Osteocyte (in vitro differentiated cells): ENCODE measurements at regions not wholly inside any gene's neighbourhood (a gene's known extent, or its start where the extent isn't known, plus 50 kb on each side); places are given as distances from the start of the nearest gene placed in this dataset.

Experiments used
- DNase-seq: peaks from one replicate; pipeline ENCODE4 v3.0.0; 2021; ENCODE audit warnings: mixed read lengths; ENCODE audit not compliant: unreplicated experiment; ENCODE audit errors: extremely low spot score
- H3K27ac Mint-ChIP-seq: one replicate; pipeline ENCODE4 v1.8.0; 2021; ENCODE audit warnings: mild to moderate bottlenecking, mixed read lengths; ENCODE audit not compliant: unreplicated experiment
- H3K27me3 Mint-ChIP-seq: one replicate; pipeline ENCODE4 v1.8.0; 2021; ENCODE audit warnings: mixed read lengths; ENCODE audit not compliant: unreplicated experiment
- H3K36me3 Mint-ChIP-seq: one replicate; pipeline ENCODE4 v1.8.0; 2021; ENCODE audit warnings: mixed read lengths; ENCODE audit not compliant: unreplicated experiment
- H3K4me1 Mint-ChIP-seq: one replicate; pipeline ENCODE4 v1.8.0; 2021; ENCODE audit warnings: mixed read lengths; ENCODE audit not compliant: unreplicated experiment
- H3K4me3 Mint-ChIP-seq: one replicate; pipeline ENCODE4 v1.8.0; 2021; ENCODE audit warnings: mild to moderate bottlenecking, moderate library complexity, mixed read lengths; ENCODE audit not compliant: unreplicated experiment
- H3K9me3 Mint-ChIP-seq: one replicate; pipeline ENCODE4 v1.8.0; 2021; ENCODE audit warnings: mixed read lengths; ENCODE audit not compliant: unreplicated experiment
- CTCF ChIP-seq: fragments of 200-600 bp; sonication (generic); IDR thresholded peaks from 2 replicates; pipeline ENCODE4 v1.5.0; 2021; ENCODE audit warnings: antibody characterized with exemption, mild to moderate bottlenecking, moderate library complexity

GRCh38 chr2:2791031-2791430, 460.0 kb upstream of the MYT1L start:
- TF ChIP-seq CTCF: no peak
- peaks cover 33% of the 10 kb centered on the region for H3K9me3 Mint-ChIP-seq
- H3K27ac Mint-ChIP-seq: no peak overlapping the region
- no peaks in the 10 kb centered on the region for H3K4me1 Mint-ChIP-seq
- no peaks in the 10 kb centered on the region for H3K27me3 Mint-ChIP-seq
- no peaks in the 10 kb centered on the region for H3K36me3 Mint-ChIP-seq
- no peak overlapping the region for H3K4me3 Mint-ChIP-seq
- no peak for DNase-seq

GRCh38 chr2:2788076-2788475, 457.0 kb upstream of the MYT1L start:
- Mint-ChIP-seq H3K4me1 (no peaks in the 10 kb centered on the region), H3K36me3 (no peaks in the 10 kb centered on the region), H3K9me3 (peaks cover 37% of the 10 kb centered on the region), H3K4me3 (no peak overlapping the region), H3K27ac (no peak overlapping the region), H3K27me3 (no peaks in the 10 kb centered on the region)
- no peak for TF ChIP-seq CTCF
- no peak for DNase-seq

DNA sequence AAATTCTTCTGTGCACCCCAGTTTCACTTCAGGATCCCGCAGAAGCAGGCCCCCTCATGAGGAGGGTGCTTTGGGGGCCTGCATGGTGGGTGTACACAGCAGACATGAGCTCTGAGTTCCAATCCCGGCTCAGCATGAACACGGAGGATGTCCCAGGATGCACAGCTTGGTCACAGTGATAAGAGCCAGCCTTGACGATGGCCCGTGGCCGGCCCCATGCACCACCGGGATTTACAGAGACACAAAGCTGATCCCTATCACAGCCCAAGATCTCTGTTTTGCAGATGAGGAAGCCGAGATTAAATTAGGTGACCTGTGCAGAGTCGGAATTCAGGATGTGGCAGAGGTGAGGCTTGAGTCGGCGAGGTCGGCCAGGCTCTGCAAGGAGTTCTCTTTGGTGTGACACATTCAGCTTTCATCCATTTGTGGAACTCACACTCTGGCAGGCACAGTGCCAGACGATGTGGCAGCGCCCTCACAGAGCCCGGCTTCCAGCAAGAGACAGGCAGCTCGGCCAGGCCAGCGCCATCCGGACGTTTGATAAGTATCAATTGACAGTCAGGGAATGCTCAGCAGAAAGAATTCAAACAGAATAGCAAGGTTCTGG, 456.3 kb upstream of the MYT1L start:
- Mint-ChIP-seq H3K4me3 (no peak overlapping the region), H3K36me3 (no peaks in the 10 kb centered on the region), H3K9me3 (peaks cover 38% of the 10 kb centered on the region), H3K27me3 (no peaks in the 10 kb centered on the region), H3K27ac (no peak overlapping the region), H3K4me1 (no peaks in the 10 kb centered on the region)
- TF ChIP-seq CTCF: no peak
- no peak for DNase-seq

GRCh38 chr2:2782007-2782406, 450.9 kb upstream of the MYT1L start:
- no peaks in the 10 kb centered on the region for H3K4me1 Mint-ChIP-seq
- TF ChIP-seq CTCF: no peak
- H3K27ac Mint-ChIP-seq: no peak overlapping the region
- no peak for DNase-seq
- H3K27me3 Mint-ChIP-seq: no peaks in the 10 kb centered on the region
- no peaks in the 10 kb centered on the region for H3K36me3 Mint-ChIP-seq
- no peak overlapping the region for H3K4me3 Mint-ChIP-seq
- peaks cover 36% of the 10 kb centered on the region for H3K9me3 Mint-ChIP-seq

DNA sequence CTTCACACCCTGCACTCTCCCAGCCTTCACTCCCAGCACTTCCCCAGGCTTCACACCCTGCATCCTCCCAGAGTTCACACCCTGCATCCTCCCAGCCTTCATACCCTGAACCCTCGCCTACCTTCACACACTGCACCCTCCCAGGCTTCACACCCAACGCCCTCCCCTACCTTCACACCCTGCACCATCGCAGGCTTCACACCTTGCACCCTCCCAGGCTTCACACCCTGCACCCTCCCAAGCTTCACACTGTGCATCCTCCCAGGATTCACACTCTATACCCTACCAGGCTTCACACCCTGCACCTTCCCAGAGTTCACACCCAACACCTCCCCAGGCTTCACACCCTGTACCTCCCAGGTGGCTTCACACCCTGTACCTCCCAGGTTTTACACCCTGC, 448.7 kb upstream of the MYT1L start:
- Mint-ChIP-seq H3K4me3 (no peak overlapping the region), H3K27me3 (no peaks in the 10 kb centered on the region), H3K27ac (no peak overlapping the region), H3K4me1 (no peaks in the 10 kb centered on the region), H3K36me3 (no peaks in the 10 kb centered on the region), H3K9me3 (peaks cover 45% of the 10 kb centered on the region)
- DNase-seq: no peak
- no peak for TF ChIP-seq CTCF
